WERI-Rb-1 (cell line): ENCODE measurements at regions not wholly inside any gene's neighbourhood (a gene's known extent, or its start where the extent isn't known, plus 50 kb on each side); places are given as distances from the start of the nearest gene placed in this dataset.

Experiments used
- DNase-seq: peaks from one replicate; pipeline ENCODE4 v3.0.0-alpha.2; 2020
- H3K27ac ChIP-seq: fragments of 250-450 bp; sonication (Bioruptor Pico); 2 replicates; pipeline ENCODE4 v1.5.1; 2020; ENCODE audit warnings: mild to moderate bottlenecking, moderate library complexity
- H3K27me3 ChIP-seq: fragments of 250-450 bp; sonication (Bioruptor Pico); 2 replicates; pipeline ENCODE4 v1.5.1; 2021; ENCODE audit warnings: mild to moderate bottlenecking, low read depth, moderate library complexity; ENCODE audit not compliant: insufficient read depth, severe bottlenecking
- H3K36me3 ChIP-seq: fragments of 250-450 bp; sonication (Bioruptor Pico); 2 replicates; pipeline ENCODE4 v1.5.1; 2020; ENCODE audit warnings: mild to moderate bottlenecking, moderate library complexity
- H3K4me3 ChIP-seq: 2 replicates; pipeline ENCODE4 v1.5.1; 2011; ENCODE audit warnings: low read depth, mild to moderate bottlenecking, control low read depth, low read length
- H3K9me3 ChIP-seq: fragments of 250-450 bp; sonication (Bioruptor Pico); 2 replicates; pipeline ENCODE4 v1.5.1; 2021; ENCODE audit warnings: mild to moderate bottlenecking, moderate library complexity; ENCODE audit not compliant: severe bottlenecking
- TF ChIP-seq, protein P1 (sequence below): IDR thresholded peaks from 2 replicates; pipeline ENCODE4 v1.5.1; 2011; ENCODE audit warnings: low read depth, mild to moderate bottlenecking, control low read depth, inconsistent platforms, low read length

DNA sequence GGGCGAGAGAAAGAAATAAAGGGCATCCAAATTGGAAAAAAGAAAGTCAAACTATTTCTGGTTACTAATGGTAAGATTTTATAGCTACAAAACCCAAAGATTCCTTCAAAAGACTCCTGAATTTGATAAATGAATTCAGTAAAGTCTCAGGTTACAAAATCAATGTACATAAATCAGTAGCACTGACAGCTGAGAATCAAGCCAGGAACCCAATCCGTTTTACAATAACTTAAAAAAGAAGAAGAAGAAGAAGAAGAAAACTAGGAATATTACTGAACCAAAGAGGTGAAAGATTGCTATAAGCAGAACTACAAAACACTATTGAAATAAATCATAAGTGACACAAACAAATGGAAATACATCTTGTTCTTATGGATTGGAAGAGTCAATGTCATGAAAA lies 291.5 kb upstream of the GULP1 start:
- no peaks in the 10 kb centered on the region for H3K9me3 ChIP-seq
- DNase-seq = no peak
- H3K4me3 ChIP-seq = no peak overlapping the region
- TF ChIP-seq, protein P1, sequence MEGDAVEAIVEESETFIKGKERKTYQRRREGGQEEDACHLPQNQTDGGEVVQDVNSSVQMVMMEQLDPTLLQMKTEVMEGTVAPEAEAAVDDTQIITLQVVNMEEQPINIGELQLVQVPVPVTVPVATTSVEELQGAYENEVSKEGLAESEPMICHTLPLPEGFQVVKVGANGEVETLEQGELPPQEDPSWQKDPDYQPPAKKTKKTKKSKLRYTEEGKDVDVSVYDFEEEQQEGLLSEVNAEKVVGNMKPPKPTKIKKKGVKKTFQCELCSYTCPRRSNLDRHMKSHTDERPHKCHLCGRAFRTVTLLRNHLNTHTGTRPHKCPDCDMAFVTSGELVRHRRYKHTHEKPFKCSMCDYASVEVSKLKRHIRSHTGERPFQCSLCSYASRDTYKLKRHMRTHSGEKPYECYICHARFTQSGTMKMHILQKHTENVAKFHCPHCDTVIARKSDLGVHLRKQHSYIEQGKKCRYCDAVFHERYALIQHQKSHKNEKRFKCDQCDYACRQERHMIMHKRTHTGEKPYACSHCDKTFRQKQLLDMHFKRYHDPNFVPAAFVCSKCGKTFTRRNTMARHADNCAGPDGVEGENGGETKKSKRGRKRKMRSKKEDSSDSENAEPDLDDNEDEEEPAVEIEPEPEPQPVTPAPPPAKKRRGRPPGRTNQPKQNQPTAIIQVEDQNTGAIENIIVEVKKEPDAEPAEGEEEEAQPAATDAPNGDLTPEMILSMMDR = no peak
- no peak overlapping the region for H3K27ac ChIP-seq
- no peaks in the 10 kb centered on the region for H3K27me3 ChIP-seq
- no peaks in the 10 kb centered on the region for H3K36me3 ChIP-seq

DNA sequence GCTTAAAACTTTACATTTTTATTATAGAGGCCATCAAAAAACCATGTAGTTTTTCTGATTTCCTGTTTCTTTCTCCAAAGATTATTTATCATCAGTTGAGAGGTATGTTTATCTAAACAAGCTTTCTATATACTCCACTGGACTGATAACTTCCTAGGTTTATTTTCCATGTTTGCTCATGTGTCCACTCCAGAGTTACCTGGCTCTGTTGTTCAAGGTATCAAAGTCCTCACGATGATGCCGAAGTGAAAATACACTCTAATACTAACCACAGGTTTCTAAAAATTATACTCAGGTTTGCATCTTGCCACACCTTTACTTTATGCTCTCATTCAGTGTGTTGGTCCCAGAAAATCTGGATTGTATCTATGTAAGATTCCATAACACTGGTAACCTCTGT lies 287.9 kb upstream of the GULP1 start:
- no peak for DNase-seq
- no peak overlapping the region for H3K4me3 ChIP-seq
- no peaks in the 10 kb centered on the region for H3K27me3 ChIP-seq
- H3K27ac ChIP-seq = no peak overlapping the region
- H3K9me3 ChIP-seq = no peaks in the 10 kb centered on the region
- no peaks in the 10 kb centered on the region for H3K36me3 ChIP-seq
- TF ChIP-seq, protein P1 = no peak

DNA sequence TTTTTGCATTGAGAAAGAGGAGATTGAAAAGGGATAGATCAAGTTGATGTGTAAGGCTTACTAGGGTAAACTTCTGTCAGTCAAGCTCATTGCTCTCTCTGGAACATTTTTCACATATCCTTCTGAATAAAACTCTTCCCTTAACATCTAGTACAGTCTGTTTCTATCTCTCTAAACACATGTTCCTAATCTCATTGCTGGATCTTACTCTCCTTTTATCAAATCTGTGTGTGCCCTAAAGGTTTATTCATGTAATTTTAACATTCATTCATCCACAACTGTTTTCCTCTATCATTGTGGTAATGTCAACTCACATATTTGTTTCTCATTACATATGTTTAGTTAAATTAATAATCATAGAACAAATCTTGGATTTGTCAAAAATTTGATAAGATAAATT lies 277.9 kb upstream of the GULP1 start:
- TF ChIP-seq, protein P1 = no peak
- Histone ChIP-seq H3K36me3 (no peaks in the 10 kb centered on the region), H3K27me3 (no peaks in the 10 kb centered on the region), H3K9me3 (no peaks in the 10 kb centered on the region), H3K4me3 (no peak overlapping the region), H3K27ac (no peak overlapping the region)
- DNase-seq = no peak

DNA sequence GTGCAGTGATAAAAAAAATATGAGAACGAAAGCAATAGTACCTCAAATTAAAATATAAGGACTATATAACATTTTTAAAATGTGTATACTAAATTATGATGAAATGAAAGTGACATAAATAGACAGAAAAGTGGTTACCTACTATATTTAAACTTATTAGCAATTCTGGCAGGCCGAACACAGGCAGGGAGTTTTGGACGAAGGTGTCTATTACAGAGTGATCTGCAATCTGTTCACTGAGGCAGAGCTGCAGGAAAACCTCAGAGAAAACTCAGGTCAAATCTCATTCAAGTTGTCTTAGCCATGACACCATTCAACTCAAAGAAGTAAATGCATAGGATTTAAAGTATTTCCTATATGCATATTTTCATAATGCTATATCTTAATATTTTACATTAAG lies 274.8 kb upstream of the GULP1 start:
- no peak overlapping the region for H3K4me3 ChIP-seq
- no peaks in the 10 kb centered on the region for H3K27me3 ChIP-seq
- DNase-seq = no peak
- TF ChIP-seq, protein P1 = no peak
- no peak overlapping the region for H3K27ac ChIP-seq
- H3K9me3 ChIP-seq = no peaks in the 10 kb centered on the region
- H3K36me3 ChIP-seq = no peaks in the 10 kb centered on the region

DNA sequence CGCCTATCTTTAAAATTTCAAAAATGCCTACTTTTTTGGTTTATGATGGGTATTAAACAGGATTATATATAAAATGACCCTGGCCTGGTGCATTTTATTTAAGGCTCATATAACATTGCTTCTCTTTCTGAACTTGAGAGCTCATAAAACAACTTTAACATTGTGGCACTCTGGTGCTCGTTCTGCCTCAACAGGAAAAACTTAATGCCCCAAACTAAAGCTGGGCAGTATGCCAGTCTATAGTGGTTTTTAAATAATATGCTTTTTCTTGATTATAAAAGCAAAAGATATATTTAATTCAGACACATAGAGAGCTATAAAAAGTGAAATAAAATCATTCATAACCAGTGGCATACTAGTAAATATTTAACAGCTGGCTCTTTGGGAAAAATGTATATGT lies 269.3 kb upstream of the GULP1 start:
- H3K9me3 ChIP-seq = no peaks in the 10 kb centered on the region
- no peak overlapping the region for H3K27ac ChIP-seq
- H3K4me3 ChIP-seq = no peak overlapping the region
- H3K36me3 ChIP-seq = no peaks in the 10 kb centered on the region
- TF ChIP-seq, protein P1 = no peak
- no peaks in the 10 kb centered on the region for H3K27me3 ChIP-seq
- no peak for DNase-seq

DNA sequence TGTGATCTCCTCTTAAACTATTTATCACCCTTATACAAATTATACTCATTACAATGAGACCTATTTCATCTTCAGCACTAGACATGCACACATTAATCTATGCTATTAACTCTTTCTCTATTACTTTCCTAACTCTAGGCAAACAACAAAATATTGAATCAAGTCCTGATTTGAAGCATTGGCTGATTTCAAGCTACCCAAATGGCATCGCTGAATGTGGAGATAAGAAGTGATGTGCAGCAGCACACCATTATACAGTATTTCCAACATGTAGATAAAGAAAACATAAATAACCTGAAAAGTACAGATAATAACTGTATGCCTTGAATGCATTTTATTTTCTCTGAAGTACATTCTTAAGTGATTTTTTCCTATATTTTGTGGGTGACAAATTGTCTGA lies 268.6 kb upstream of the GULP1 start:
- DNase-seq = no peak
- H3K36me3 ChIP-seq = no peaks in the 10 kb centered on the region
- TF ChIP-seq, protein P1 = no peak
- no peaks in the 10 kb centered on the region for H3K9me3 ChIP-seq
- no peaks in the 10 kb centered on the region for H3K27me3 ChIP-seq
- H3K4me3 ChIP-seq = no peak overlapping the region
- no peak overlapping the region for H3K27ac ChIP-seq
